Adrenal gland (tissue), 5 donors: ENCODE measurements at regions not wholly inside any gene's neighbourhood (a gene's known extent, or its start where the extent isn't known, plus 50 kb on each side); places are given as distances from the start of the nearest gene placed in this dataset.

Experiments used
- CTCF ChIP-seq, 6 experiments: fragments of 450-650 bp in 4 of 6; fragments of 200-600 bp in 2 of 6; sonication (generic) in 1 of 6; IDR thresholded peaks; 1 replicate in 5 of 6; 2 replicates in 1 of 6; pipeline versions ENCODE4 v1.5.1 to v1.8.0; 2016 to 2021; ENCODE audit warnings: antibody characterized with exemption in 6 of 6, mild to moderate bottlenecking in 2 of 6, moderate library complexity in 1 of 6
- POLR2A ChIP-seq, 2 donors: fragments of 450-650 bp; IDR thresholded peaks; one replicate each; pipeline ENCODE4 v1.6.1; 2017; ENCODE audit warnings: antibody characterized with exemption in 2 of 2, mild to moderate bottlenecking in 2 of 2, moderate library complexity in 1 of 2
- donor health status: DM: no; HTN: no; CAD: no.

GRCh38 chr5:61674378-61674777 is 342.3 kb downstream of the ZSWIM6 start:
- TF ChIP-seq CTCF (IDR thresholded peaks at IDR 0.05): no peak
- TF ChIP-seq POLR2A (IDR thresholded peaks at IDR 0.05): no peak
